A673 (cell line): ENCODE measurements at regions not wholly inside any gene's neighbourhood (a gene's known extent, or its start where the extent isn't known, plus 50 kb on each side); places are given as distances from the start of the nearest gene placed in this dataset.

Experiments
- BruUV-seq: library from RNA; stranded (reverse); fragments of 400-500 nt; replicated peaks from 2 replicates; lab custom pipeline; 2021; lab: Mats Ljungman, UMichigan
- CTCF ChIA-PET: fragments of 300-600 bp; sonication (Branson Sonifier 250); formaldehyde crosslinking; loops from one replicate; lab custom pipeline; 2022; ENCODE audit warnings: antibody characterized with exemption; lab: Charles Lee
- POLR2A ChIA-PET: fragments of 300-600 bp; sonication (Branson Sonifier 250); formaldehyde crosslinking; loops from one replicate; lab custom pipeline; 2022; ENCODE audit warnings: antibody characterized with exemption; ENCODE audit not compliant: low non-redundant PET; lab: Charles Lee
- DNase-seq: peaks from one replicate; pipeline ENCODE4 v3.0.0-alpha.2; 2015; ENCODE audit warnings: low spot score
- H3K27ac ChIP-seq: fragments of 200-600 bp; sonication (generic); 2 replicates; pipeline ENCODE4 v1.5.1; 2016; ENCODE audit warnings: mixed run types, low read depth, mild to moderate bottlenecking, mixed read lengths, antibody characterized with exemption, low read length; ENCODE audit not compliant: poor library complexity, severe bottlenecking
- H3K27me3 ChIP-seq: fragments of 200-600 bp; sonication (generic); replicated peaks from 2 replicates; pipeline ENCODE4 v1.6.1; 2017; ENCODE audit warnings: mixed run types, low read depth, mild to moderate bottlenecking, mixed read lengths, antibody characterized with exemption, low read length; ENCODE audit not compliant: insufficient read depth, poor library complexity
- H3K36me3 ChIP-seq: fragments of 200-600 bp; sonication (generic); 2 replicates; pipeline ENCODE4 v1.6.1; 2016; ENCODE audit warnings: mixed run types, mild to moderate bottlenecking, mixed read lengths, antibody characterized with exemption, low read length; ENCODE audit not compliant: insufficient read depth, poor library complexity, severe bottlenecking
- H3K4me1 ChIP-seq: fragments of 200-600 bp; sonication (generic); 2 replicates; pipeline ENCODE4 v1.6.1; 2017; ENCODE audit warnings: mixed run types, mild to moderate bottlenecking, mixed read lengths, antibody characterized with exemption, low read length; ENCODE audit not compliant: insufficient read depth, poor library complexity, severe bottlenecking
- H3K4me3 ChIP-seq: fragments of 200-600 bp; sonication (generic); 2 replicates; pipeline ENCODE4 v1.5.1; 2016; ENCODE audit warnings: low read depth, mixed run types, mild to moderate bottlenecking, mixed read lengths, low read length; ENCODE audit not compliant: poor library complexity, severe bottlenecking
- H3K9me3 ChIP-seq: fragments of 200-600 bp; sonication (generic); 2 replicates; pipeline ENCODE4 v1.6.1; 2016; ENCODE audit warnings: mixed run types, low read depth, mild to moderate bottlenecking, mixed read lengths, antibody characterized with exemption, low read length; ENCODE audit not compliant: poor library complexity, severe bottlenecking
- EZH2 ChIP-seq: fragments of 200-600 bp; sonication (generic); IDR thresholded peaks from 2 replicates; pipeline ENCODE4 v1.6.1; 2017; ENCODE audit warnings: borderline replicate concordance, low read depth, mild to moderate bottlenecking, mixed read lengths, antibody characterized with exemption, low read length; ENCODE audit not compliant: poor library complexity, severe bottlenecking
- intact Hi-C: fragments of 100-400 bp; cut with micrococcal nuclease; formaldehyde crosslinking; loops from one replicate; pipeline ENCODE4 v1.10.0; 2022; ENCODE audit not compliant: unreplicated experiment
- TF ChIP-seq, protein P1 (sequence below): fragments of 300-800, 200-600 bp; sonication (generic); conservative IDR thresholded peaks from 2 replicates; pipeline ENCODE4 v1.5.1; 2017; ENCODE audit warnings: low read depth, mild to moderate bottlenecking, antibody characterized with exemption, low read length, moderate library complexity, mixed read lengths

DNA sequence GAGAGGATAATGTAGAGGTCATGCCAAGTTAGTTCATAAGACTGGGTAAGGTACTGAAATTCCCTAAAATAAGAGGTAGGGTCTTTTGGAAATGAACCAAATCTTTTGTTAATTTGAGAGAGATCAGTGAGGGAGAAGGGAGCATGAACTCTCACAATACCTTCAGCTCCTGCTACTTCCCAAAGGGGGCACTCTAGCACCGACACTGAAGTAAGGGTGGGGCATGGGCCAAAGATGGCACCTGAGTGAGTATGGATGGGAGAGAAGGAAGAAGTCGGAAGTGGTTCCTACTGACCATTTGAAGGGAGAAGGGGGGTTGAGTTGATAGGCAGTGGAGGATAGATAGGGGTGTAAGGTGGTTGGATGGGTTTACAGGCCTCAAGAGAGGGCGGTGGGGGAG lies 86.6 kb downstream of the ZNF737 start:
- no peak for DNase-seq
- Histone ChIP-seq H3K27ac (no peak overlapping the region), H3K27me3 (no peaks in the 10 kb centered on the region), H3K9me3 (peaks cover 45% of the 10 kb centered on the region), H3K36me3 (no peaks in the 10 kb centered on the region), H3K4me3 (no peak overlapping the region), H3K4me1 (no peaks in the 10 kb centered on the region)
- POLR2A ChIA-PET = no interaction called here
- intact Hi-C loops = no loop called here
- CTCF ChIA-PET = no interaction called here
- no TSS peak for BruUV-seq
- TF ChIP-seq, protein P1, sequence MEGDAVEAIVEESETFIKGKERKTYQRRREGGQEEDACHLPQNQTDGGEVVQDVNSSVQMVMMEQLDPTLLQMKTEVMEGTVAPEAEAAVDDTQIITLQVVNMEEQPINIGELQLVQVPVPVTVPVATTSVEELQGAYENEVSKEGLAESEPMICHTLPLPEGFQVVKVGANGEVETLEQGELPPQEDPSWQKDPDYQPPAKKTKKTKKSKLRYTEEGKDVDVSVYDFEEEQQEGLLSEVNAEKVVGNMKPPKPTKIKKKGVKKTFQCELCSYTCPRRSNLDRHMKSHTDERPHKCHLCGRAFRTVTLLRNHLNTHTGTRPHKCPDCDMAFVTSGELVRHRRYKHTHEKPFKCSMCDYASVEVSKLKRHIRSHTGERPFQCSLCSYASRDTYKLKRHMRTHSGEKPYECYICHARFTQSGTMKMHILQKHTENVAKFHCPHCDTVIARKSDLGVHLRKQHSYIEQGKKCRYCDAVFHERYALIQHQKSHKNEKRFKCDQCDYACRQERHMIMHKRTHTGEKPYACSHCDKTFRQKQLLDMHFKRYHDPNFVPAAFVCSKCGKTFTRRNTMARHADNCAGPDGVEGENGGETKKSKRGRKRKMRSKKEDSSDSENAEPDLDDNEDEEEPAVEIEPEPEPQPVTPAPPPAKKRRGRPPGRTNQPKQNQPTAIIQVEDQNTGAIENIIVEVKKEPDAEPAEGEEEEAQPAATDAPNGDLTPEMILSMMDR = no peak
- TF ChIP-seq EZH2 = no peak

DNA sequence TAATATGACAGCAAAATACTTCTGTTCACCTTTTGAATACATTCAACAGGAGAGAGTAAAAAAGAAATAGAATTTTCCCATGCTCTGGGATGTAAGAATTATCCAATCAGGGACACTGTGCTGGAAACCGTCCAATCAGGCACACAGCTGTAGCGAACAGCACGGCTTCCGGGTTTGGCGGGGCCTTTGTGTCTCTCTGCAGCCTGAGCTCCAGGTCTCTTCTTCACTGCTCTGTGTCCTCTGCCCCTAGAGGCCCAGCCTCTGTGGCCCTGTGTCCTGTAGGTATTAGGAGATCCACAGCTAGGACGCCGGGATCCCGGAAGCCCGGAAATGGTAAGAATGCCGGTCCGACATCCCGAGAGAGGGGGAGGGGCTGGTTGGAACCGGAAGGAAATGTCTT lies 92.7 kb downstream of the ZNF737 start:
- ChIA-PET POLR2A (no interaction called here), CTCF (no interaction called here)
- BruUV-seq = no TSS peak
- no peak for DNase-seq
- intact Hi-C loops = no loop called here
- Histone ChIP-seq H3K27me3 (no peaks in the 10 kb centered on the region), H3K36me3 (no peaks in the 10 kb centered on the region), H3K27ac (no peak overlapping the region), H3K4me3 (no peak overlapping the region), H3K4me1 (no peaks in the 10 kb centered on the region), H3K9me3 (peaks cover 58% of the 10 kb centered on the region)
- TF ChIP-seq, protein P1 = no peak
- no peak for TF ChIP-seq EZH2

DNA sequence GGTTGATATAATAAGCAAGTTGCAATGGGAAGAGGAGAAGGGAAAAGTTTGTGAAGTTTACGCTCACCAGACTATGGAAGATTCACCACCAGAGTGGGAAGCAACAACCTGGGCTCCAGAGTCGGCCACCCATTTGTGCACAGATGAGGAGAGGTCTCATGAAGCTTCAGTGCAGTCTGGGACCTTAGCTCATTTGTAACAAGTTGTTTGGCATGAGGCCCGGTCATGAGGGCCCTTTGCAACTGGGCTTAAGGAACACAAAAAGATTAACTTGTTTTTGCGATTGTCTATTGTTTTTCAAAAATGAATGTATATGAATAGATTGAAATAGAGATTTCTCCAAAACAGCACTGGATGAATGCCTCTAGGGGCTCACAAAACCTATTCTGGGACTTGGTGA lies 94.2 kb downstream of the ZNF737 start:
- Histone ChIP-seq H3K4me1 (no peaks in the 10 kb centered on the region), H3K4me3 (no peak overlapping the region), H3K27me3 (no peaks in the 10 kb centered on the region), H3K9me3 (peaks cover 57% of the 10 kb centered on the region), H3K27ac (no peak overlapping the region), H3K36me3 (no peaks in the 10 kb centered on the region)
- ChIA-PET POLR2A (no interaction called here), CTCF (no interaction called here)
- intact Hi-C loops = no loop called here
- TF ChIP-seq EZH2 = no peak
- TF ChIP-seq, protein P1 = no peak
- BruUV-seq = no TSS peak
- no peak for DNase-seq
